AG09309 (cell line): ENCODE measurements at regions not wholly inside any gene's neighbourhood (a gene's known extent, or its start where the extent isn't known, plus 50 kb on each side); places are given as distances from the start of the nearest gene placed in this dataset.

ENCODE experiments used
- DNase-seq: peaks from one replicate; pipeline ENCODE4 v3.0.0-alpha.2; 2010; ENCODE audit warnings: low read depth
- H3K4me3 ChIP-seq: 2 replicates; pipeline ENCODE4 v1.5.1; 2011; ENCODE audit warnings: mild to moderate bottlenecking, low read depth, low read length, moderate library complexity; ENCODE audit not compliant: control insufficient read depth
- CTCF ChIP-seq: IDR thresholded peaks from 2 replicates; pipeline ENCODE4 v1.5.1; 2011; ENCODE audit warnings: mild to moderate bottlenecking, low read depth, low read length, inconsistent platforms; ENCODE audit not compliant: insufficient read depth, control insufficient read depth; ENCODE audit errors: missing control alignments

DNA sequence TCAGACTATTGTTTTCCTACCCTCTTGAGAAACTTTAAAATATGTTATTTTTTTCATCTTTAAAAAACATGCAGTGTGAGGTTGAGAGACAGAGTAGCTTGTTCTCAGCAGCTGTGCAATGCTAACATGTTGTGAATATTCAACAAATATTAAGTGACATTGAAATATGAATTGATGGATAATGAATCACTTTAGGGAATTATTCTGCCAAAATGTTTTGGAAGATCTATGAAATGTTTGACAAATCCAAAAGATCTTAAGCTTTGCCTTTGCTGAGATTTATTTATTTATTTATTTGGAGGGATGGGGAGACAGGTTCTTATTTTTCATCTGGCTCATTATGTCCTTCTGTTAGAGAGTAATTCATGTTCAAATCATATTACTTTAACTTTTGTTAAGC, 680.1 kb upstream of the CXADR start:
- TF ChIP-seq CTCF = no peak
- no peak for DNase-seq
- H3K4me3 ChIP-seq = no peak overlapping the region

GRCh38 chr21:16834791-16835190, 678.1 kb upstream of the CXADR start:
- no peak overlapping the region for H3K4me3 ChIP-seq
- no peak for TF ChIP-seq CTCF
- DNase-seq = no peak

- H3K4me3 ChIP-seq = no peak overlapping the region
- DNase-seq = no peak
- TF ChIP-seq CTCF = no peak
Measured at GRCh38 chr21:16837321-16837720, 675.5 kb upstream of the CXADR start.

GRCh38 chr21:16837721-16838120, 675.1 kb upstream of the CXADR start:
- no peak for TF ChIP-seq CTCF
- no peak overlapping the region for H3K4me3 ChIP-seq
- DNase-seq = no peak

DNA sequence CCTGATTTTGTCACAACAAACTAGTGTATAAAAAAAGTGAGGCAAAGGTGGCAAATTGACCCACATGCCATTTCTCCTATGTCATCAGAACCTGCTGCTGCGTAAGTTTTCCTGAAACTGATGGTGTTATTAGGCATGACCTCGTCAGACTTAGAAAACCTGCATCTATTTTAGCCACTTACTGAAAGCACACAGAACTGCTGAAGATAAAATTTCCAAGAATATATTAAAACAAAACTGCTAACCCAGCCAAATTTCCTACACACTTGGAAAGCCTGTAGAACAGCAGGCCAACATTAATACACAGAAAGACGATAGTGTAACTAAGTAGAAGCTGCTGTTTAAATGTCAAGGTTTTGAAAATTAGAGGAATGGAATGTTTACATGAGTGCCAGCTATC, 674.5 kb upstream of the CXADR start:
- no peak overlapping the region for H3K4me3 ChIP-seq
- TF ChIP-seq CTCF = no peak
- DNase-seq = no peak

GRCh38 chr21:16840538-16840937, 672.3 kb upstream of the CXADR start:
- no peak overlapping the region for H3K4me3 ChIP-seq
- TF ChIP-seq CTCF = no peak
- no peak for DNase-seq
